ENCODE measurements at regions not wholly inside any gene's neighbourhood (a gene's known extent, or its start where the extent isn't known, plus 50 kb on each side); places are given as distances from the start of the nearest gene placed in this dataset.
A peak's percentile ranks its signal among the peaks of the same experiment; 100 is the strongest.

DNA sequence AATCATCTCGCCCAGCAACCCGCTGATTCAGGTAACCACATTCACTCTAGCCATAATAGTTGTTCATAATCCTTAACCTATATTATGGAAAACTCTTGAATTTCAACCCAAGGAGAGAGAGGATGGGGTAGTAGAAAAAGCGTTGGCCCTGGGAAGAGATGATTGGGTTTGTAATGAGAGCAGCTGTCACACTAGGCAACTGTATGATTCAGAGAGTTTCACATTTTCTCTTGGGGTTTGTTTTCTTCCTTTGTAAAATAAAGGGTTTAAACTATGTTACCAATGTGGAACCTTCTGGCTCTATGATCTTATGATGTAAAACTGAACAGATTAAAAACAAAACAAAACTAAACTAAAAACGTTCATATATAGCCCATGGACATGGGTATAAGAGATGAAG is 705.2 kb upstream of the IGFBP3 start:
- TF ChIP-seq ASH2L (IDR thresholded peaks at IDR 0.05; ENCODE audit: borderline replicate concordance, low read depth) (no peak), TBL1XR1 (IDR thresholded peaks at IDR 0.05; ENCODE audit: low read depth, low read length) (no peak), SUPT20H (IDR thresholded peaks at IDR 0.05; ENCODE audit: borderline replicate concordance, control insufficient read depth, low read depth, low read length) (no peak)
- TF ChIP-seq, protein P1, sequence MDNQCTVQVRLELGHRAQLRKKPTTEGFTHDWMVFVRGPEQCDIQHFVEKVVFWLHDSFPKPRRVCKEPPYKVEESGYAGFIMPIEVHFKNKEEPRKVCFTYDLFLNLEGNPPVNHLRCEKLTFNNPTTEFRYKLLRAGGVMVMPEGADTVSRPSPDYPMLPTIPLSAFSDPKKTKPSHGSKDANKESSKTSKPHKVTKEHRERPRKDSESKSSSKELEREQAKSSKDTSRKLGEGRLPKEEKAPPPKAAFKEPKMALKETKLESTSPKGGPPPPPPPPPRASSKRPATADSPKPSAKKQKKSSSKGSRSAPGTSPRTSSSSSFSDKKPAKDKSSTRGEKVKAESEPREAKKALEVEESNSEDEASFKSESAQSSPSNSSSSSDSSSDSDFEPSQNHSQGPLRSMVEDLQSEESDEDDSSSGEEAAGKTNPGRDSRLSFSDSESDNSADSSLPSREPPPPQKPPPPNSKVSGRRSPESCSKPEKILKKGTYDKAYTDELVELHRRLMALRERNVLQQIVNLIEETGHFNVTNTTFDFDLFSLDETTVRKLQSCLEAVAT (IDR thresholded peaks at IDR 0.05): no peak
- H3K4me2 ChIP-seq (ENCODE audit: control insufficient read depth, insufficient read depth): no peak overlapping the region
- no peak overlapping the region for H3K27ac ChIP-seq (ENCODE audit: control insufficient read depth, insufficient read depth)
- ChIA-PET RAD21 (ENCODE audit: unreplicated experiment) (no interaction called here), CTCF (no interaction called here), SMC1A (ENCODE audit: uncharacterized antibody, unreplicated experiment) (interaction anchor here (0.7 to 2.7 kb wide), 5 partner anchors 12 to 136 kb away, joined by 3 to 13 read pairs (median 4); no protein-coding TSS in a partner anchor), POLR2A (interaction anchor here (0.6 to 1.7 kb wide), 2 partner anchors 11 to 280 kb away, joined by 5 to 6 read pairs; no protein-coding TSS in a partner anchor)
- intact Hi-C loops (cut with micrococcal nuclease; ENCODE audit: unreplicated experiment) (no loop called here), in situ Hi-C loops (cut with MboI) (no loop called here)
- no peaks in the 10 kb centered on the region for H3K36me3 ChIP-seq (ENCODE audit: control insufficient read depth in 2 of 2, insufficient read depth in 2 of 2, low read length in 1 of 2)
- no peaks in the 10 kb centered on the region for H3K27me3 ChIP-seq (replicated peaks in 1 of 2; ENCODE audit: control insufficient read depth in 2 of 2, insufficient read depth in 2 of 2, low read length in 1 of 2)
- BruUV-seq (replicated peaks): no TSS peak
- FAIRE-seq (no peak), ATAC-seq (peak; percentile 29; the same call in 2 of the 3 replicates), DNase-seq (ENCODE audit: low read depth, low spot score) (no peak)
- H3K4me1 ChIP-seq (ENCODE audit: control insufficient read depth, insufficient read depth, low read length): no peaks in the 10 kb centered on the region
- H3K9me3 ChIP-seq (replicated peaks; ENCODE audit: control insufficient read depth, insufficient read depth, low read length): no peaks in the 10 kb centered on the region; the same call in 2 of the 3 replicates
- 44% methylated on average over 4 of the region's 4 CpGs for WGBS (ENCODE audit: insufficient coverage, insufficient replicate concordance, low lambda C conversion rate, missing lambda C conversion rate)
- H3K79me2 ChIP-seq (ENCODE audit: control insufficient read depth, insufficient read depth, low read length): no peaks in the 10 kb centered on the region
- no peak overlapping the region for H3K4me3 ChIP-seq
- no peaks in the 10 kb centered on the region for H4K20me1 ChIP-seq (ENCODE audit: control insufficient read depth, insufficient read depth)
- no peak overlapping the region for H3K9ac ChIP-seq (ENCODE audit: control insufficient read depth, insufficient read depth, low read length)
- no peak overlapping the region for H2AFZ ChIP-seq (ENCODE audit: control insufficient read depth, low read depth, low read length)

DNA sequence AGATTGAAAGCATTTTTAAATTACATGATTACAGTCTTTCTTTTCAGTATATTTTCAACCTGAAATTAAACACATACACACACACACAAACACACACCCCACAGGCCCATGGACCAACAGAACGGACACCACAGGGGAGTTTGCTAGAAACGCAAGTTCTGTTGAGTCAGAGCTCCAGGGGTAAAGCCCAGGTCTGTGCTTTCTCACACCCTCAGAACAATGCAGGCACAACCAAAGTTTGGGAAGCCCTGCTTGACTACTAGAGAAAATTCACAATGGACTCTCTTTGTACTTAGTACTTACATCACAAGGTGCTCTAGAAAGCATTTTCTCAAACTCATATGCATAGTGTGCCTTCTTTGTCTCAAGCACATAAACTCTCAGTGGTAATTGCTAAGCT is 704.0 kb upstream of the IGFBP3 start:
- POLR2A ChIA-PET: no interaction called here
- no peak for TF ChIP-seq PAX5 (IDR thresholded peaks at IDR 0.05; ENCODE audit: borderline replicate concordance, low read depth, low read length)
- no peak for TF ChIP-seq JUND (IDR thresholded peaks at IDR 0.05; ENCODE audit: low read depth, low read length)
- TF ChIP-seq SIN3A (IDR thresholded peaks at IDR 0.05; ENCODE audit: low read depth, low read length): no peak
- TF ChIP-seq, protein P2, sequence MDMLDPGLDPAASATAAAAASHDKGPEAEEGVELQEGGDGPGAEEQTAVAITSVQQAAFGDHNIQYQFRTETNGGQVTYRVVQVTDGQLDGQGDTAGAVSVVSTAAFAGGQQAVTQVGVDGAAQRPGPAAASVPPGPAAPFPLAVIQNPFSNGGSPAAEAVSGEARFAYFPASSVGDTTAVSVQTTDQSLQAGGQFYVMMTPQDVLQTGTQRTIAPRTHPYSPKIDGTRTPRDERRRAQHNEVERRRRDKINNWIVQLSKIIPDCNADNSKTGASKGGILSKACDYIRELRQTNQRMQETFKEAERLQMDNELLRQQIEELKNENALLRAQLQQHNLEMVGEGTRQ (IDR thresholded peaks at IDR 0.05; ENCODE audit: borderline replicate concordance, low read depth, low read length): no peak
- TF ChIP-seq, protein P3, sequence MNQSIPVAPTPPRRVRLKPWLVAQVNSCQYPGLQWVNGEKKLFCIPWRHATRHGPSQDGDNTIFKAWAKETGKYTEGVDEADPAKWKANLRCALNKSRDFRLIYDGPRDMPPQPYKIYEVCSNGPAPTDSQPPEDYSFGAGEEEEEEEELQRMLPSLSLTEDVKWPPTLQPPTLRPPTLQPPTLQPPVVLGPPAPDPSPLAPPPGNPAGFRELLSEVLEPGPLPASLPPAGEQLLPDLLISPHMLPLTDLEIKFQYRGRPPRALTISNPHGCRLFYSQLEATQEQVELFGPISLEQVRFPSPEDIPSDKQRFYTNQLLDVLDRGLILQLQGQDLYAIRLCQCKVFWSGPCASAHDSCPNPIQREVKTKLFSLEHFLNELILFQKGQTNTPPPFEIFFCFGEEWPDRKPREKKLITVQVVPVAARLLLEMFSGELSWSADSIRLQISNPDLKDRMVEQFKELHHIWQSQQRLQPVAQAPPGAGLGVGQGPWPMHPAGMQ (IDR thresholded peaks at IDR 0.05; ENCODE audit: borderline replicate concordance): no peak
- TF ChIP-seq RAD21 (IDR thresholded peaks at IDR 0.05; ENCODE audit: insufficient read depth, low read depth, low read length): no peak
- TF ChIP-seq NFXL1 (IDR thresholded peaks at IDR 0.05; ENCODE audit: borderline replicate concordance): no peak
- no peak for TF ChIP-seq YBX1 (IDR thresholded peaks at IDR 0.05)
- no peak for TF ChIP-seq PML (IDR thresholded peaks at IDR 0.05; ENCODE audit: low read length)
- TF ChIP-seq CHD2 (IDR thresholded peaks at IDR 0.05; ENCODE audit: borderline replicate concordance, low read depth, low read length): no peak
- TF ChIP-seq KDM1A (IDR thresholded peaks at IDR 0.05; ENCODE audit: borderline replicate concordance): no peak
- TF ChIP-seq KLF5 (IDR thresholded peaks at IDR 0.05; ENCODE audit: partially characterized antibody): no peak

More for the DNA sequence above, 704.0 kb upstream of the IGFBP3 start:
- Histone ChIP-seq H4K20me1 (ENCODE audit: control insufficient read depth, insufficient read depth) (no peaks in the 10 kb centered on the region), H3K36me3 (ENCODE audit: control insufficient read depth in 2 of 2, insufficient read depth in 2 of 2, low read length in 1 of 2) (no peaks in the 10 kb centered on the region), H3K79me2 (ENCODE audit: control insufficient read depth, insufficient read depth, low read length) (no peaks in the 10 kb centered on the region), H3K4me1 (ENCODE audit: control insufficient read depth, insufficient read depth, low read length) (no peaks in the 10 kb centered on the region), H3K9me3 (replicated peaks; ENCODE audit: control insufficient read depth, insufficient read depth, low read length) (no peaks in the 10 kb centered on the region; the same call in 2 of the 3 replicates), H2AFZ (ENCODE audit: control insufficient read depth, low read depth, low read length) (no peak overlapping the region), H3K4me2 (ENCODE audit: control insufficient read depth, insufficient read depth) (no peak overlapping the region), H3K27ac (ENCODE audit: control insufficient read depth, insufficient read depth) (no peak overlapping the region), H3K9ac (ENCODE audit: control insufficient read depth, insufficient read depth, low read length) (no peak overlapping the region), H3K27me3 (replicated peaks in 1 of 2; ENCODE audit: control insufficient read depth in 2 of 2, insufficient read depth in 2 of 2, low read length in 1 of 2) (no peaks in the 10 kb centered on the region), H3K4me3 (no peak overlapping the region)
- SMC1A ChIA-PET (ENCODE audit: uncharacterized antibody, unreplicated experiment): interaction anchor here (0.8 to 1.5 kb wide), 4 partner anchors 16 to 552 kb away, joined by 3 to 5 read pairs (median 4); no protein-coding TSS in a partner anchor
- ATAC-seq (no peak), DNase-seq (ENCODE audit: low read depth, low spot score) (no peak), FAIRE-seq (no peak)
- BruUV-seq (replicated peaks): no TSS peak
- CTCF ChIA-PET: no interaction called here
- intact Hi-C loops (cut with micrococcal nuclease; ENCODE audit: unreplicated experiment): no loop called here
- in situ Hi-C loops (cut with MboI): no loop called here
- RAD21 ChIA-PET (ENCODE audit: unreplicated experiment): interaction anchor here (1.0 kb wide), 1 partner anchor 10 kb away, joined by 4 read pairs; no protein-coding TSS in a partner anchor
- 27% methylated on average over 2 of the region's 2 CpGs for WGBS (ENCODE audit: insufficient coverage, insufficient replicate concordance, low lambda C conversion rate, missing lambda C conversion rate)
